HG02973 (cell line): ENCODE measurements at regions not wholly inside any gene's neighbourhood (a gene's known extent, or its start where the extent isn't known, plus 50 kb on each side); places are given as distances from the start of the nearest gene placed in this dataset.

Source experiments
- ATAC-seq: cut with Tn5 transposase; IDR thresholded peaks from one replicate; pipeline ENCODE4 v1.9.1; 2021; ENCODE audit warnings: moderate library complexity; ENCODE audit not compliant: unreplicated experiment

DNA sequence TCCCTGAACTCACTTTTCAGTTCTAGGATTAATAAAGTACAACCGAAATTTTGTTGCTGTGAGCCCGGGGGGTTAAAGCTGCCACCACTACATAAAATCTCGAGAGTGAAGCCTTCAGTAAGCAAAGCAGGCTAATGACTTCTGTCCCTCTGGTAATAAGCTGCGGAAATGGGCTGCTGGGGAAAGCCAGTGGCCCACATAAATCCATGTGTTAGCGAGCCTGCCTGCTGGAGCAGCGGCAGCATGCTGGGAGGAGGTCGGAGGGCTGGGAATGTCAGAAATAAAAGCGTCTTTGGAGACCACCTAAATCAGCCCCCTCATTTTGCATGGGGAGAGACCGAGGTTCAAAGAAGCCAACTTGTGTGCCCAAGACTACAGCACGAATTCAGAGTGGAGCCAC is 371.7 kb downstream of the TNS1 start:
- ATAC-seq: no peak

- no peak for ATAC-seq
These were observed 373.4 kb downstream of the TNS1 start for GRCh38 chr2:217629347-217629746.

DNA sequence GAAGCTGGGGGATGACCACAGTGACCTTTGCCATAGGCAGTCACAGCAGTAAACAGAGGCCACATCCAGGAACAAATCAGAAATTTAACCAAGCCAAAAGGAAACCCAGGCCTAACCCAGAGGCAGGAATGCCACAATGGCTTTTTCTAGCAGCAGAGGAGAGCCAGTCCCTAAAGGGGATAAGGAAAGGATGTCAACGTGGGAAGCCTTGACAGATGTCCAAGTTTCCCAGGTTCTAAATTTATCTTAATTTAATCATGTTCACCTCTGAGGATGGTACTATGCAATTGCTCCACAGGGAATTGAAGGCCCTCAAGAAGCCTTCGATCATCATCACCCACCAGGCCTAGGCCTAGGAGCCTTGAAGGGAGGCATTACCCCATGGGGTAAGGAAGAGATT is 374.7 kb downstream of the TNS1 start:
- ATAC-seq: no peak

GRCh38 chr2:217626926-217627325 is 375.9 kb downstream of the TNS1 start:
- no peak for ATAC-seq

- ATAC-seq: no peak
These were observed 377.1 kb downstream of the TNS1 start for GRCh38 chr2:217625557-217626169.

GRCh38 chr2:217623281-217623912 is 379.4 kb downstream of the TNS1 start:
- ATAC-seq: no peak

DNA sequence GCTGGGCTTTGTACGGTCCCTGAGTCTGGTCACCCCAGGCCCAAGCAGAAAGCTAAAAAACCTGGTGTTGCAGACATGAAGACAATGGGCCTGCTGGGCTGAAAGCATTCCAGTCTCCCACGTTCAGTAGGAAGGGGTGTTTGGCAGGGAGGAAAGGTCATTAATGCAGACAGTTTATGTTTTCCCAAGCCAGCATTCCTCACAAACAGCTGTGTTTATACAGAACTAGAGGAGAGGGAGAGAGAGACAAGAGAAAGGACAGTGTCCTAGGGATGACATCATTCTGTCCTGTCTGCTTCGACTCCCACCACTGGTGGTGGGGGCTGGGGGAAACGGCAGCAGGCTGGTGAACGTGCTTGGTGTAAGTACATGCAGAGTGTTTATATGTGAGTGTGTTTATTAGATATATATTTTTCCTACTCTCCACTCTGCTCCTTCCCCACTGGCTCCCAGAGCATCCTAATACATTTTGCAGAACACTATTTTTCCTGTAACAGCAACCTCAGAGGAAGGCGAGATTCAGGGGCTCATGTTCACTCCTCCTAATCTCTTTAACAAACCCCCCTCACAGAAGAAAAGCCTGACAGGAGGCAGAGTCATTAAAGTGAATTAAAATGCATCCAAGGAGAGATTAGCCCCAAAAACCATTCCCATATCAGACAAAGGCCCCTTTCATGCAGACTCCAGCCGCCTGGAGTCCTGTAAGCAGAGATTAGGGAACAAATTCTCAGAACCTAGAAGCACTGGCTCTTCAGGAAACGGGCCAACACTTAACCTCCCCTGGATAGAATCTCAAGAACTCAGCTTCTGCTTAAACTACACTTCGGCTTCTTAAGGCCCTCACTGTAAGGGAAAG is 380.4 kb downstream of the TNS1 start:
- ATAC-seq: no peak

DNA sequence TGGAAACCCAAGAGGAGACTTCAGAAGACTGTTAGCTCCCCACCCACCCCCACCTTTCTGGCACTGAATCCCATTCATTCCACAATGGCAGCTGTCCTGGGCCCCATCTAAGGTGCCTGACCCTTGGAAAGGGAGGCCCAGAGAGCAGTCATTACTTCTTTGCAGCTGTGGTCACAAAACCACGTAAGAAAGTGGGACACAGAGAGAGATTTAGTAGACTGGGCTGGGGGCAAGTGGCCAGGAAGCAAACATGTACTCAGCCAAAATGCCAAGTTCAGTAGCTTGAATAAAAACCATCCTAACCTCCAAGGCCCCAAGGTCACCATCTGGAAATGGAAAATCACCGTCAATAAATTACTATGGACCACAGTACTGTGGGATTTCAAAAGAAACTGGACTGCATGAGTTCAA is 381.4 kb downstream of the TNS1 start:
- ATAC-seq: no peak

- no peak for ATAC-seq
These were observed 384.1 kb downstream of the TNS1 start for GRCh38 chr2:217618744-217619143.

GRCh38 chr2:217617616-217618022 is 385.2 kb downstream of the TNS1 start:
- ATAC-seq: no peak

GRCh38 chr2:217616936-217617335 is 385.9 kb downstream of the TNS1 start:
- ATAC-seq: no peak

- no peak for ATAC-seq
These were observed 387.6 kb downstream of the TNS1 start for GRCh38 chr2:217615171-217615570.

GRCh38 chr2:217614498-217614897 is 388.3 kb downstream of the TNS1 start:
- ATAC-seq: no peak

GRCh38 chr2:217614096-217614495 is 388.7 kb downstream of the TNS1 start:
- no peak for ATAC-seq

- no peak for ATAC-seq
These were observed 389.9 kb downstream of the TNS1 start for GRCh38 chr2:217612920-217613319.

DNA sequence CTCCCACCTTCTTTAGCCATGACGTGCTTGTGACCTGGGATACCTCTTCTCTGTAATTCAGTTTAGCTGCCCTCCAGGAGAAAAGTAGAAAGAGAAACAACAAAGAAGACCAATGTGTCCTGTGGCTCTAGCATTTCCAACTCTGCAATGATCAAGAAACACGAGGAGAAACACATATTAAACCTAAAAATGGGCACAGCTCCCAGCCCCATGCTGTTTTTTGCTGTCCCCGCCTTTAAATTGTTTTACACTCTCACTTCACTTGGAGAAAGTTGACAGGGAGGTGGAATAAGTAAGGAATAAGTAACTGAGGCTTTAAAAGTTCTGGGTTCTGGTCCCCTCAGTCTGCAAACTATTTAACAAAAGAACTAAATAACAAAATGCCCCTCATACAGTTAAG is 390.6 kb downstream of the TNS1 start:
- ATAC-seq: no peak

DNA sequence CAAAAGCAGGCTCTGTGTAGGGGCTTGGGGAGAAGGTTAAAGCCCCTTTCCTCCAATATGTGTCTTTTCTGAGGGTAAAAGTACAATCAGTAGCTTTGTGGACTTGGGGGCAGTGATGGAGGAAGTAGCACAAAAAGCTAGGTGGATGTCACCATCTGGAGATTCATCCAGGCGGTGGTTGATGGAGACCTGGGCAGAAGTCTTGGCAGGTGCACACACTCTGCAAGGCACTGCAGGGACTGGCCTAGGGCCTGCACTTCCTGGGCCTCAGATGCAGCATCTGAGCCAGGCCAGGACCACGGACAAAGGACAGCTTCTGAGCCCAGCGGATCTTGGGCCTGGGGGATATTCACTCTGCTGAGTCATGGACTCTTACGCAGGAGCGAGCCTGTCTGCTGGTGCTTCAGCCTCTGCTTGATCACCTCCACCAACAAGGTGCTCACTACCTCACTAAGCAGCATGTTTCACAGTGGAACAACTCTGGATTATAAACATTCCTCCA is 391.1 kb downstream of the TNS1 start:
- ATAC-seq: no peak

DNA sequence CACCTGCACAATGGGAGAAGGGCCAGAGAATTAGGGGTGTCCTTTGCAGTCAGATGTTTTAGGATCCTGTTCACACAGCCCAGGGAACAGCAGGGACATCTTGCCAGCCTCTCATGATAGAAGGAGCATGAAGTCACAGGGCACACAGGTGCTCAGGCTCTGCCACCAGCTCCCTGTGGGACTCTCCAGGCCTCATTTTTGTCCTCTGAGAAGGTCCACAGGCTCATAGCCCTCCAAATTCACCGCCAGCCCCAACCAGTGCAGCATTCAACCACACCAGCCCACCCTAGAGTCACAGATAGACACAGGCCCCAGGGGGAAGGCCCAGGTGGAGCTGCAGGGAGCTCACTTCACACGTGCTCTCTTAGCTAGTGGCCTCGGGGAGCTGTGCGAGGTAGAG is 391.7 kb downstream of the TNS1 start:
- no peak for ATAC-seq

GRCh38 chr2:217610401-217610814 is 392.4 kb downstream of the TNS1 start:
- no peak for ATAC-seq

- ATAC-seq: no peak
These were observed 392.8 kb downstream of the TNS1 start for GRCh38 chr2:217609952-217610351.

- ATAC-seq: no peak
These were observed 396.5 kb downstream of the TNS1 start for GRCh38 chr2:217606296-217606695.
